GM19043 (cell line): ENCODE measurements at regions not wholly inside any gene's neighbourhood (a gene's known extent, or its start where the extent isn't known, plus 50 kb on each side); places are given as distances from the start of the nearest gene placed in this dataset.

ENCODE experiments used
- ATAC-seq: cut with Tn5 transposase; IDR thresholded peaks from one replicate; pipeline ENCODE4 v1.9.1; 2021; ENCODE audit warnings: low read depth; ENCODE audit not compliant: unreplicated experiment

DNA sequence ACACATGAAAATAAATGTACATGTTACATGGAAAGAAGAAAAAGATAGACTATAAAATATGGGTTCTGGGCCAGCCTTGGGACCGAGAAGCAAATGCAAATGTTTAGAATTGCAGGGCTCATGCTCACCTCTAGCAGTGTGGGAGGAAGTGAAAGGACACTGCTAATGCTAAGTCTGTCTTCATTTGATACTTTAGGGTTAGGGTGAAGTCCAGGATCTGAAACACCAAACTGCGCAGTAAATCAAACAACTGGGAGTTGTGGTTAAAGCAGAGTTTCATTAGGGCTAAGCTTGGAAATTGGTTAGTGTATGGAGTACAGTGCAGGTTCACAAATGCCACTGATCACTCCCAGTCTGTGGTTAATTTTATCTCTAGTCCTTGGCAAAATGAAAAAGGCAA lies 73.2 kb upstream of the PDK4 start:
- ATAC-seq, result peak; percentile 76

- ATAC-seq, result no peak
Measured at GRCh38 chr7:95668504-95669018, 72.2 kb upstream of the PDK4 start.

- ATAC-seq, result no peak
Measured at GRCh38 chr7:95662987-95663386, 66.7 kb upstream of the PDK4 start.

- no peak for ATAC-seq
Measured at GRCh38 chr7:95660023-95660434, 63.7 kb upstream of the PDK4 start.

- ATAC-seq, result no peak
Measured at GRCh38 chr7:95658676-95659075, 62.4 kb upstream of the PDK4 start.

GRCh38 chr7:95649546-95649945 lies 53.2 kb upstream of the PDK4 start:
- no peak for ATAC-seq

DNA sequence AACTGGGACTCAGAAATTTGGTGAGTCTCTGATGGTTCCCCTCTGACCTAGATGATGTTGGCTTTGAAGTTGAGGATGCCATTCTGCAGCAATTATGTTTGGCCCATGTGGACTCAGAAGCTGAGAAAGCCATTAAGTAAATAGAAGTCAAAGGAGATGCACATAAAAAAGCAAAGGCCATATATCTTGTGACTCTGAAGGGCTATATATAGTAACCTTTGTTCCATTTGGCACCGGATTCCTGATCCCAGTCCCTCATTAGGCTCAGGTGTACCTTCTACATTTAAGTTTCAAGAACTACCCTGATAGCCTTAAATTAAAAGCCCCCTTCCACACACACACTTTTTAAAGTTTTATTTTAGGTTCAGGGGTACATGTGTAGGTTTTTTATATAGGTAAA lies 50.0 kb upstream of the PDK4 start:
- no peak for ATAC-seq
